ENCODE measurements at regions not wholly inside any gene's neighbourhood (a gene's known extent, or its start where the extent isn't known, plus 50 kb on each side); places are given as distances from the start of the nearest gene placed in this dataset.

DNA sequence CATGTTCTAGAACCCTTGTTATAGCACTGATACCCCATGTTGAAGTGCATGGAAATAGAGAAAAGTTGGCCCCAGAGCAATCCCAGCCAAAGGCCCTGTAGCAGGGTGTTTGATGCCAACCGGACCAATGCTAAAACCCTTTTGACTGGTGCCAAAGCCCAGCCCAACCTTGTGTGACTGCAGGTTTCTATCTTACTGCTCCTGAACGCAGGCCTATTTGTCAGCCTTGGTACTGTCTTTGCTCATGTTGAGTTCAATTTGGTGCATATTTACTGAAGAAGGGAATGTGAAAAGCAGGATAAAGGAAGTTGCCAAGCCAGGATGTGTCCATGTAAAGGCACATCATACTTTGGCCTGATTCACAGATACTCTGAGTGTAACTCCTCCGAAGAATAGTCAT, 51.7 kb upstream of the NFASC start:
- no peak for DNase-seq (ENCODE audit: low read depth in 4 of 4, low spot score in 3 of 4)

GRCh38 chr1:204819495-204819894, 51.2 kb upstream of the NFASC start:
- DNase-seq (ENCODE audit: low read depth in 4 of 4, low spot score in 3 of 4), result no peak

All from left renal pelvis (tissue), 4 donors.